RWPE1 (cell line): ENCODE measurements at regions not wholly inside any gene's neighbourhood (a gene's known extent, or its start where the extent isn't known, plus 50 kb on each side); places are given as distances from the start of the nearest gene placed in this dataset.

Experiments
- CTCF ChIA-PET: fragments of 350-600 bp; sonication (Branson Sonifier 250); formaldehyde crosslinking; extraction: SDS; loops from one replicate; lab custom pipeline; 2021; lab: Yijun Ruan, JAX
- POLR2A ChIA-PET: fragments of 400-600 bp; formaldehyde crosslinking; extraction: SDS; loops from one replicate; lab custom pipeline; 2020; ENCODE audit warnings: antibody characterized with exemption; ENCODE audit not compliant: low non-redundant PET; lab: Yijun Ruan, JAX
- DNase-seq: peaks from one replicate; pipeline ENCODE4 v3.0.0; 2012; ENCODE audit warnings: low spot score
- H3K27ac ChIP-seq: fragments of 450-650 bp; 2 replicates; pipeline ENCODE4 v1.5.1; 2017
- CTCF ChIP-seq: fragments of 450-650 bp; conservative IDR thresholded peaks from 2 replicates; pipeline ENCODE4 v1.5.1; 2017; ENCODE audit warnings: low read depth, mild to moderate bottlenecking

GRCh38 chr11:42172441-42172840, 713.0 kb upstream of the LRRC4C start:
- ChIA-PET POLR2A (no interaction called here), CTCF (no interaction called here)

GRCh38 chr11:42175203-42175602, 715.8 kb upstream of the LRRC4C start:
- TF ChIP-seq CTCF, result no peak
- POLR2A ChIA-PET, result no interaction called here
- H3K27ac ChIP-seq, result no peak overlapping the region

More at GRCh38 chr11:42172441-42172840, 713.0 kb upstream of the LRRC4C start:
- H3K27ac ChIP-seq, result no peak overlapping the region
- no peak for TF ChIP-seq CTCF
- no peak for DNase-seq

GRCh38 chr11:42179216-42179615, 719.8 kb upstream of the LRRC4C start:
- no peak for TF ChIP-seq CTCF
- POLR2A ChIA-PET, result no interaction called here
- no peak overlapping the region for H3K27ac ChIP-seq
- no peak for DNase-seq
- CTCF ChIA-PET, result no interaction called here

More at GRCh38 chr11:42175203-42175602, 715.8 kb upstream of the LRRC4C start:
- CTCF ChIA-PET, result no interaction called here
- DNase-seq, result no peak

GRCh38 chr11:42195289-42196013, 736.0 kb upstream of the LRRC4C start:
- TF ChIP-seq CTCF, result no peak
- POLR2A ChIA-PET, result no interaction called here
- no peak overlapping the region for H3K27ac ChIP-seq
- CTCF ChIA-PET, result no interaction called here
- no peak for DNase-seq

GRCh38 chr11:42200311-42200710, 740.9 kb upstream of the LRRC4C start:
- POLR2A ChIA-PET, result no interaction called here
- TF ChIP-seq CTCF, result no peak
- no peak overlapping the region for H3K27ac ChIP-seq
- CTCF ChIA-PET, result no interaction called here
- DNase-seq, result no peak

GRCh38 chr11:42201603-42202148, 742.2 kb upstream of the LRRC4C start:
- DNase-seq, result no peak
- no peak overlapping the region for H3K27ac ChIP-seq
- TF ChIP-seq CTCF, result no peak
- ChIA-PET POLR2A (no interaction called here), CTCF (interaction anchor here (0.9 kb wide), 1 partner anchor 27 kb away, joined by 3 read pairs; no protein-coding TSS in a partner anchor)
